PC-9 (cell line): ENCODE measurements at regions not wholly inside any gene's neighbourhood (a gene's known extent, or its start where the extent isn't known, plus 50 kb on each side); places are given as distances from the start of the nearest gene placed in this dataset.

ENCODE experiments used
- EZH2 ChIP-seq: fragments of 200-600 bp; sonication (generic); IDR thresholded peaks from 2 replicates; pipeline ENCODE4 v1.8.0; 2017; ENCODE audit warnings: antibody characterized with exemption, low read depth
- TF ChIP-seq, protein P1 (sequence below): fragments of 200-600 bp; sonication (generic); conservative IDR thresholded peaks from 2 replicates; pipeline ENCODE4 v1.6.1; 2017; ENCODE audit warnings: mixed run types, antibody characterized with exemption, mild to moderate bottlenecking, moderate library complexity

DNA sequence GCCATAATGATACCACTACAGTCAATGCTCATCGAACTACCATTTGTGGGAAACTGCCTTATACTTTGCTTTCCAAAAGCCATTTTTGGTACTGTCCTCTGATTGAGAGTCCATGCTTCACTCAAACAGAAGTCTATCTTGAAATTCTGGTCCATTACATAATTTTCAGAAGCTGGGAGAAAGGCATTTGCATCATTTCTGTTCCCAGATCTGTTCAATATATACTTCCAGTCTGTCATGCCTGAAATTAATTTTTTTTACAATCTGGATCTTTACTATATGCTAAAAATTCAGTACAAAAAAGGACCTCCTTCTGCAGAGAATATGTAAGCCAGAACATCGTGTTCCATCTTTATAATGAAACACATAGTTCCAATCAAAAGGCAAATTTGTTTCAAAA lies 528.9 kb upstream of the MEF2C start:
- no peak for TF ChIP-seq EZH2
- TF ChIP-seq, protein P1, sequence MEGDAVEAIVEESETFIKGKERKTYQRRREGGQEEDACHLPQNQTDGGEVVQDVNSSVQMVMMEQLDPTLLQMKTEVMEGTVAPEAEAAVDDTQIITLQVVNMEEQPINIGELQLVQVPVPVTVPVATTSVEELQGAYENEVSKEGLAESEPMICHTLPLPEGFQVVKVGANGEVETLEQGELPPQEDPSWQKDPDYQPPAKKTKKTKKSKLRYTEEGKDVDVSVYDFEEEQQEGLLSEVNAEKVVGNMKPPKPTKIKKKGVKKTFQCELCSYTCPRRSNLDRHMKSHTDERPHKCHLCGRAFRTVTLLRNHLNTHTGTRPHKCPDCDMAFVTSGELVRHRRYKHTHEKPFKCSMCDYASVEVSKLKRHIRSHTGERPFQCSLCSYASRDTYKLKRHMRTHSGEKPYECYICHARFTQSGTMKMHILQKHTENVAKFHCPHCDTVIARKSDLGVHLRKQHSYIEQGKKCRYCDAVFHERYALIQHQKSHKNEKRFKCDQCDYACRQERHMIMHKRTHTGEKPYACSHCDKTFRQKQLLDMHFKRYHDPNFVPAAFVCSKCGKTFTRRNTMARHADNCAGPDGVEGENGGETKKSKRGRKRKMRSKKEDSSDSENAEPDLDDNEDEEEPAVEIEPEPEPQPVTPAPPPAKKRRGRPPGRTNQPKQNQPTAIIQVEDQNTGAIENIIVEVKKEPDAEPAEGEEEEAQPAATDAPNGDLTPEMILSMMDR: no peak
